AG20443 (cell line): ENCODE measurements at regions not wholly inside any gene's neighbourhood (a gene's known extent, or its start where the extent isn't known, plus 50 kb on each side); places are given as distances from the start of the nearest gene placed in this dataset.

Experiments used
- DNase-seq: peaks from one replicate; pipeline ENCODE4 v3.0.0; 2012; ENCODE audit warnings: low spot score, mixed read lengths

DNA sequence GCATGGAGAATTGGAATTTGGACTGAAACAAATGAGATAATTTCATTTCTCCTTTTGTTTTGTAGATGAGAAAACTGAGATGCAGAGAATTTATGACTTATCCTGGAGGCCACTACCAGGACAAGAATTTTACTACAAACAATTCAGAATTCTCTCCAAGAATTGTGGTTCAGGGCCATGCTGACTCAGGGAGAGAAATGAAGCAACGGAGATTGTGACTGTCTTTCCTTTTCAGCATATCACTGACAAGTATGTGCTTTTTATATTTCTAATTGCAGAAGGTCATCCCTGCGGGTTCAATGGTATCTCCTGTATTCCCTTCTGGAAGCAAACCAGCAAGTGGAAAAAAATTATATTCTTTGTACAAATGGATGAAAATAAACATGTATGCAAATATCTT, 170.8 kb upstream of the MITF start:
- DNase-seq: peak; percentile 7

DNA sequence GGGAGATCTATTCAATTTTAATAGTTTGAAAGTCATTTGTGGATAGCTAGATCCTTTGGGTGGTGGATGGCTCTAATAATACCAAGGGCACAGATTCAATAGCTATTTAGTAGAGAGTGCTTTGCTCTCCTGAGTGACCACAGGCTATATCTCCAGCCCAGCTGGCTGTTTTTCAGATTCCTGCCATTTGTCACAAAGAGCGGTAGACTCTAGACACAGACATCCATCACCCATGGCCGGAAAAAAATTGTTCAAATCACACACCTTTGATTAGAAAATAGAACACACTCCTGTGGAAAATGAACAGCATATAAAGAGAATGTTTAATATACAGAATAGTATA, 171.6 kb upstream of the MITF start:
- DNase-seq: no peak

DNA sequence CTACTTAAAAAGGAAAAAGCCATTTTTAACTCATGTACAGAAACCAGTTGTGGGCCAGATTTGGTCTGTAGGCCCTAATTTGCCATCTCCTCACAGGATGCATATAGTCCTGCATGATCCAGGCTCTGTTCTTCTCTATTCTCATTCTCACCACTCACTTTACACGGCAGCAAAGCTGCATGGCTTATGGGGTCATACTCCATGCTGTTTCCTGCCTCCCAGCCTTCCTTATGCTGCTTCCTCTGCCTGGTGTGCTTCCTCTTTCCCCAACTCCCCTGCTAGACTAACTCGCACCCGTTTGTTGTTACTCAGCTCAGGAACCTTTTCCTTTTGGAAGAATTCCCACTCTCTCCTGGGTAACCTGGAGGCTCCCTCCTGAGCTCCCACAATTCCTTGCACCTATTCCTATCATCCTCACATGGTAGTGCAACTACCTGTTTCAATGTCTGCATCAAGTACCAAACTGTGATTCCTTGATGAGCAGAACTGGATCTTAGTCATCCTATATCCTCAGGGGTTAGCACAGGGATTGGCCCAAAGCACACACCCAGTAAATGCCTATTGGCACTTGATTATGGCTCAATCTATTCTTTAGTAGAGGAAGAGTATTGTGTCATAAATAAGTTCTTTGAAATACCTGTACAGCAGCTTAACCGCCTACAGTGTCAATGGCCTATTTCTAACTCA, 172.1 kb upstream of the MITF start:
- no peak for DNase-seq

DNA sequence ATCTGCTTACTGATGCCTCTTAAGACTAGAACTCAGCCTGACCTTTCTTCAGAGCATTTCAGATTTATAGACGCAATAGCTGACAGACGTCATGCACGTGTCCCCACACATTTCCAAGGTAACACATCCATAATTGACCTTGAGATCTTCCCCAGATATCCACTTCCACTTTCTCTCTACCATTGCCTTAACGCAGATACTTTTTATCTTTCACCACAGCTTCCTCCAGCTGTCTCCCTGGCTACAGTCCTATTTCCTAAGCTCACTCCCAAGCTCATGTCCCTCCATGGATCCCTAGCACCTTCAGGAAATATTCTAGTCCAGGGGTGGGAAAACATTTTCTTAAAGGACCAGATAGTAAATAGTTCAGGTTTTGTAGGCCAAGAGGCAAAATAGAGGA, 173.0 kb upstream of the MITF start:
- DNase-seq: no peak

DNA sequence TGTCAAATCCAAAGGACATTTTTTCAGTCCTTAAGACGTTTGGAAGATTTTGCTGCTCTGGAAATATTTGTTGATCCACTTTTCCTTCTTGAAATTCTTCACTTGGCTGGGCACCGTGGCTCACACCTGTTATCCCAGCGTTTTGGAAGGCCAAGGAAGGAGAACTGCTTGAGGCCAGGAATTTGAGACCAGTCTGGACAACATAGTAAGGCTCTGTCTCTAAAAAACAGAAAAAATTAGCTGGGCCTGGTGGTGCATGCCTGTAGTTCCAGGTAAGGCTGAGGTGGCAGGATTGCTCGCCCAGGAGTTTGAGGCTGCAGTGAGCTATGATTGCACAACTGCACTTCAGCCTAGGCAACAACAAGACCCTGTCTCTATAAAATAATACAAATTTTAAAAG, 173.9 kb upstream of the MITF start:
- DNase-seq: no peak

DNA sequence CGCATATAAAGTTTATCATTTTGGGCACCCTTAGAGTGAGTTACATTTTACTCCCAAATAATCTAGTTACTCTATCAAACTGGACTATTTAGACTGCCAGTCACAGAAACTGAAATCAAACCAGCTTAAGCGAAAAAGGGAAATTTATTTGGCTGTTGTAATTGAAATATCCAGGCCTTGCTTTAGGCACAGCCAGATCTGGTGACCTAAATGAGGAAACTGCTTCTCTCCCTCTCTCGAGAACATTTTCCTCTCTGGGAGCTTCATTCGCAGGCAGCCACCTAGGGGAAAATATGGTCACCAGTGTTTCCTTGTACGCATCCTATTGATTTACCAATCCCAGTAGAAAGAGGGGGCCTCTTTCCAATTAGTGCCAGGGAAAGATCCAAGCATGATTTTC, 175.3 kb upstream of the MITF start:
- no peak for DNase-seq

DNA sequence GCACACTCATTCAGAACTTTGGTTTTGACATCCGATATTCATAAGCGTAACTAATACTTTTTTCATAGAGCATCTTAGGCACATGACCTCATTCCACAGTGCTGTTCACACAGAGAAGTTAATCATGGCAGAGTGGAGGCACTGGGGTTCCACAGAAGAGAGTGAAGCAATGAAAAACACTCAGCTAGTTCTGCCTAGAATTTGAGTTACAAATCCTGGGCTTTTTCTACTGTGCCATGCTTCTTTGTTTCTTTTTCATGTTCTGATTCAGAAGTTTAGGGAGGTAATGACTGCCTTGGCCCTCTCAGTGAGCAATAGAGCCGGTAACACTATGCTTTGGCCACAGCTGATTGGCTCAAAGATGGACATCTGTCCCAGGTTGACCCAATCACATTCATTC, 176.1 kb upstream of the MITF start:
- DNase-seq: no peak

DNA sequence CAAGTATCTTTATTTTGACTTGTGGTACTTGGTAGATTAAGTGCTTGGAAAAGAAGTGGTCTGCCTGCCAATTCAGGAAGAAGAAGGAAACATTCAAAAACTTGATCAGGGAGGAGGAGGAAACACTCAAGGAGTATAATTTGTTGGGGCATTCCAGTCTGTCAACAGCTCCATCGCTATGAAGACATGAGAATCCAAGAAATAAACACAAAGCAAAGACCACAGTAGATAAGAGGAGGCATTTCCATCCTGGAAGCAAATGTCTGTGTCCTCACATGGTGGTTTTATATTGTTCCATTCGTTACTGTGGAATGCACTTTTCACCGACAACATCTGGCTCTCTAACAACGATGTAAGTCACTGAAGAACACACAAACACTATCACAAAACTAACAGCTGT, 176.1 kb upstream of the FRMD4B start:
- DNase-seq: no peak

DNA sequence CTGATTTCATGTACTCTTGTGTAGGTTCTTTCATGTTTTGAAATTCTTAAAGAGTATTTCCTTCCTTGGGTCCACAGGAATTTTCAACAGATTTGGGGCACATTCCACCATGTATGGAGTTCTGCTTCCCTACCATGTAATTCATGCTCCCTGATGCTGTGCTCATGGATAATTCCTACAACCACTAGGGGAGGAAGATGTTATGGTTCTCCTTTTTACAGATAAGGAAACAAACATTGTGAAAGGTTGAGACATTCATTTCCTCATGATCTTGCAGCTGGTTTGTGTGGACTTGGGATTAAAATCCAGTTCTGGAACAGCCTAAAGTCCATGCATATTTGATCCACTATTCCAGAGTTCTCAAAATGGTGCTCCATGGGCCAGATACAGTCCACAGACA, 174.9 kb upstream of the FRMD4B start:
- no peak for DNase-seq

DNA sequence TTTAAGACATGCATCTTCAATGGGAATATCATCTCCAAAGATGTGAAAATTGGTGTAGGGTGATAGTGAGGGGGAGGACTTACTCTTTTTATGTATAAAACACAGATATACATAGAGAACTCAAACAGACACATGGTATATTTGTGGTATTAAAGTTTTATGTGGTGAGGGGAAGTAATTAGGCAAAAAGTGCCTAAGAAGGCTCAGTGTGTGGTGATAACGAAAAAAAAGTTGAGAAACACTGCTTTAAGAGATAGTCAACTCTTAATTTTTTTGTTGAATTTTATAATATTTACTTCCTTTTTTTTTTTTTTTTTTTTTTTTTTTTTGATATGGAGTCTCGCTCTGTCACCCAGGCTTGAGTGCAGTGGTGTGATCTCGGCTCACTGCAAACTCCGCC, 174.2 kb upstream of the FRMD4B start:
- DNase-seq: no peak

DNA sequence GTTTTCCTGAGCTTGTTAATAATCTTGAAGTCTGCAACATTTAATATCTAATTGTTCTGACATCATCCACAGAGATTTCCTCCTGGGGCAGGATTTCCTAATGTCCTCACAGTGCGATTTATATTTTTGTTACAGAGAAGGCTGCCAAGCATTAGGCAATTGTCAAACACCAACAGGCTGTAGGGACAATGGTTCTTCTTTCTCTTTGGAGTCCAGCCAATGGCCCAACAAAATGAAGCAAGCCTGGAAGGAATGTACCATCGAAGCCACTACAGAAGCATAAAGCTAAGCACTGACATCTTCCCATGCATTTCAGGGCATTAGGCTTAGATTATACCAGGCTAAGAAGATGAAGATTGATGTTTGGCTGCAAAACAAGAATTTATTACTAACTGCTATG, 173.0 kb upstream of the FRMD4B start:
- DNase-seq: no peak

DNA sequence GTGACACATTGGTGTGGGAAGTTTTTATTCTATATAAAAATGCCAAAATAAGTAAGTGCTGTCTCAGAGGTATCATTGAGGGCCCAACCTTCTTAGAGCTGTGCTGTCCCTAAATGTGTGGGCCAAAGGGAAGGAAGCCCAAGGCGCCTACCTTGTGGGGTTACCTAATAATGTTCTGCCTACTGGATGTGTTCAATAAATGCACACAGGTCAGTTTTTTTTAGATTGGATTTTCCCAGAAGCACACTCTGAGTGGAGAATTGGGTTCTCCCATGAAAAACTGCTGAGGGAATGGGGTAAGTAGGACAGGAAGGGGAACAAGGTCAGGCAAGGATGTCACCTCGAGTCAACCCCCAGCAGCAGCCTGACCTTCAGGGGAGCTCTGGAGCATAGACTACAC, 168.7 kb upstream of the FRMD4B start:
- DNase-seq: no peak

DNA sequence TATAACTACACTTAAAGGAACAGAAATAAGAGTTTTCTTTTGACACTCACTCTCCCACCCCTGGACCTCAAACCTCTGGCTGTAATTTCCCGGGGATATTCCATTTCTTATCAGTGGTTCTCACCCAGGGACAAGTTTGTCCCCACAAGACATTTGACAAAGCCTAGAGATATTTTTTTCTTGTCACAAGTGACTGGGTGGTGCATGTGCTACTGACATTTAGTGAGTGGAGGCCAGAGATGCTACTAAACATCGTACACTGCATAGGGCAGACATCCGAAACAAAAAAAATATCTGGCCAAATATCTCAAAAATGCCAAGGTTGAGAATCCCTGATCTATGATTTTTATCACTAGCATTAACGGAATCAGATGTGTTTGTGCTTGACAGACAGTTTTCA, 168.0 kb upstream of the FRMD4B start:
- DNase-seq: no peak

DNA sequence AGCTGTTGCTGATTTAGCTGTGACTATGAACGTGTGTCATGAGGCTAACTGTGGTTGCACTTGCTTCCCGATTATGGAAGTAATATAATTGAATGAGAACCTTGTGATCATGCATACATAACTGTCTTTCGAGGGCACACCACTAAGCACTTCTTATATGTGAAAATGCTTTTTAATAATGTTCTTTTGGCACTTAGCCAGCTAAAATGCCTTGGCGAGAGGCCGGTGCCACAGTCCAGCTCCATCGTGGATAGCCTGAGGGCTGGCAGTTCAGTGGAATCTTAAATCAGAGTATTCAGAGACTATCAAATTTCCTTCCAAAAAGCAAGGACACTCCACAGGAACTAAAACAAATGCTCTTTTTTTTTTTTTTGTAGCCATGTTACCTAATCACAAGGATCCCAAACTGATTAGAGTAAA, 161.6 kb upstream of the FRMD4B start:
- DNase-seq: no peak

DNA sequence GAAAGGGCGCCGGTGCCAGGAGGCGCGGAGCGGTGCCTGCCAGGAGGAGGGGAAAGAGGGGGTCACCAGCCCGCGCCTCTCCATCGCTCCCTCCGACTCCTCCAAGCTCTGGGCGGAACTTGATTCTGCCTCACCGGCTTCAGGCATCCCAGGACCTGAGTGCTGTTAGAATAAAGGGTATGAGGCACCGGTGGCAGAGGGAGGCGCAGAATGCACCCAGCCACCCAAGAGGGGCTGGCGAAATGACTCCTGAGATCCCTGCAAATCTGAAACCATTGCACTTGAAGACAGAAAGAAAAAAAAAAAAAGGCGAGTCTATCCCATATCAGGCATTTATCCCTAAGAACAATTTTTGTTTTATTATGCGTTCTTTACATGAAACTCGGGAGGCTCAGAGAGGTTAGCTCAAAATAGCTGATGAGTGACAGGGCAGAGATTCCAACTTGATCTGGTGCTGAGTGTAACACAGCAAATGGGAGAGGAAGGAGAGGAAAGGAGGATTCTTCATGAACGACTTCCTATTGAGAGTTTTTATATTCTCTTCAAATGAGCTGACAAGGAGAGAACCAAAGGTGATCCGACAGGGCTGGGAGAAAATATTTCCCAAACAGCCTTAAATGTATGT, 157.0 kb upstream of the FRMD4B start:
- DNase-seq: no peak

DNA sequence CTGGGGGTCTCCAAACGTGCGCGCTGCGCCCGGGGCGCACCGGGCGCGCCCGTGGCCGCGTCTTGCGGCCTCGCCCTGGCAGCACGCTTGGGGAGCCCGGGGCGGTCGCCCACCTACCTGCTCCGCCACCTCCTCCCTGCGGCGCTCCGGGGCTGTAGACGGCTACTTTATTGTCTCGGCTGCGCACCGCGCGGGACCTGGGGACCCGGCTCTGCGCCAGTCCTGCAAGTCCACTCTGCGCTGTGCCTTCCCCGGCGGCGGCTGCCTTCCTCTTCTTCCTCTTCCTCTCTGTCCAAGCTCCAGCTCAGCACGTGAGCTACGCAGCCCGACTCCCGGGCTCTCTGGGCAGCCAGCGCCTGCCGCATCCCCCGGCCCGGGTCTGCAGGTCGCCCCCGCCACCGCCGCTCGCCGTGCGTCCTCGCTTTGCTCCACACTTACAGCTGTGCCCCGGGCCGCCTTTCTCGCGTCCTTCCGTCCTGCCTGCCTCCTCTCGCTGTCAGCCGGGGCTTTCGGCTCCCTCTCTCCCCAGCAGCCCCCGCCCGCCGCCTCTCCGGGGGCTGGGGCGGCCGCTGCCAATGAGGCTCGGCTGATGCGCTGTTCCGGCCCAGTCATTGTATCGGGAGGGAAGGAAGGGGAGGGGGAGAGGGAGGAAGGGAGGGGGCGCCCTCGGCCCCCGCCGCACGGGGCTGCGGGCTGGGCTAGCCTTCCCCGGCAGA, 156.4 kb upstream of the FRMD4B start:
- no peak for DNase-seq

DNA sequence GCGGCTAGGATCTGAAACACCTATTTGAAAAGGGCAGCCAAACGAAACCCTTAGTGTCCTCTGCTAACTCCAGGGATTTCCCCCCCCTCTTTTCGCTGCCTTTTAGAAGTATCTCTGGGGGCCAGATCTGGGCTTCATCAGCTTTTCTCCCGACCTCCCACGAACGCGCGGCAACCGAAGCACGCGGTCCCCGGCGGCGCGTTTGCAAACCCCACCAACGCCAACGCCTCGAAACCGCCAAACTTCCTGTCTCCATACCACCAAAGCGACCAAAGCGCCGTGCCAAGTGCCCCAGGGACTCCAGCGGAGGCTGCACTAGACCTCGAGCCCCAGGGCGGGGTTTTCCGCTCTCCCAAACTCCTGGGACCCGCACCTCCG, 155.8 kb upstream of the FRMD4B start:
- no peak for DNase-seq

DNA sequence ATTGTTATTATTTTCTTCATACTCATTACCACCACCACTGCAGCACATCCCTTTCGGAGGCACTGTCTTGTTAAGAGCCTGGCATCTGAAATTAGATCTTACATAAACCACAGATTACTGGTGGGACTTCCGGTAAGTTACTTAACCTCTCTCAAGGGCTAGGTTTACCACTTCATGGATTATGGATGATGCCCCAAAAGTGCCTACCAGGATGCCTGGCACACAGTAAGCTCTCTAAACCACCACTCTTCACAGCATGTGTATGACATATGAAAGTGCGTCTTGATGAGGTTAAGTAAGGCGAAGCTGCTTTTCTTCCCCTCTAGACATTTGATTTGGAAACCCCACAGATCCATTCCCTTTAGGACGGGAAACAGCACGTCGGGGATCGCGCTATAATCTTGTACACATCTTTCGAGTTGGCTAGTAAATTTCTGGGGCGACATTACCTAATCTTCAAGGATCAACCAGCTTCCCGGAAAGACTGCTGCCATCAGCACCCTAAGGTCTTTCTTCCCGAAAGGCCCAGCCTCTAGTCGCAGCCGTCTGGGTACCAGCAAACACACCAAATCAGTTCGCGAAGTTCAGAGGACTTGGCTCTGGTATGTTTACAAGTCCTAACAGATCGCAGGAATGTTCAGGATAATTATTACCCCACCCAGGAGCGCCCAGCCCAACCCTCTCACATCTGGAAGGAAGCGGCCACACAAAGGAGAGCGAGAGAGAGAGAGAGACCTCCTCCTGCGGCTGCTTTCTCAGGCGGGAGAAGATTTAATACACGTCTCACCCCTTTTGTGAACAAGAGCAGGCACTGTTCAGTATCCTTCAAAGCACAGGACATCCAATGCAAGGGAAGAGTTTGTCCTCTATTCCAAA, 155.1 kb upstream of the FRMD4B start:
- DNase-seq: no peak

DNA sequence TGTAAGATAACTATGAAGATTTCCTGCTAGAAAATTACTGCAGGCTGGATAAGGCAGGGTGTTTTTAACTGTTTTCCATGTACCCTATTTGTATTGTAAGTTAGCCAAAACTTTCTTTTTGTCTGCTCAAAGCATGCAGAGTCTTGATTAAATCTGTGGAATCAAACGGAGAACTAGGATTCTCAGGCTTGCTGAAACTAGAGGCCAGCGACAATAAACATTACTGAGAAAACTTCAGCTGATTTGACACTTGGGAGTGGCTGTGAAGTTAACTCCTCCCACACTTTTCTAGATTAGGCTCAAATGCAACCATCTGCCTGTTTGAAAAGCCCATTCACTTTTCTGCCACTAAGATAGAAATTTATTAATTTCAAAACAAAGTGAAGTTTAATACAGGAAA, 153.2 kb upstream of the FRMD4B start:
- no peak for DNase-seq

DNA sequence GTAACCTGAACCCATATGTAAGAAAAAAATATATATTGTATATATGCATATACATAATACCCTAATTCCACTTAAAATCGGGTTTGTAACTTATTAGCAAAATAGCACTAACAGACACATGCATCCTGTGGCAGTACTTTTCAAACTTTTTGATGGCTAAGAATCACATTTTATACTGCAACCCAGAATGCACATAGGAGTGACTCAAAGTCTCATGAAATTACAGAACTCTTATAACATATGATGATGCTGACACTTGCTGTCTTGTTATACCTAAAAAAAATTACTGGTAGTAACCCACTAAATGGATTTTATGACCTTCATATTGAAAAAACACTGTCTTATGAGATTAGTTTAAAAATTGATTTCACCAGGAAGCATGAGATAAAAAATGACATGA, 152.4 kb upstream of the FRMD4B start:
- DNase-seq: no peak

DNA sequence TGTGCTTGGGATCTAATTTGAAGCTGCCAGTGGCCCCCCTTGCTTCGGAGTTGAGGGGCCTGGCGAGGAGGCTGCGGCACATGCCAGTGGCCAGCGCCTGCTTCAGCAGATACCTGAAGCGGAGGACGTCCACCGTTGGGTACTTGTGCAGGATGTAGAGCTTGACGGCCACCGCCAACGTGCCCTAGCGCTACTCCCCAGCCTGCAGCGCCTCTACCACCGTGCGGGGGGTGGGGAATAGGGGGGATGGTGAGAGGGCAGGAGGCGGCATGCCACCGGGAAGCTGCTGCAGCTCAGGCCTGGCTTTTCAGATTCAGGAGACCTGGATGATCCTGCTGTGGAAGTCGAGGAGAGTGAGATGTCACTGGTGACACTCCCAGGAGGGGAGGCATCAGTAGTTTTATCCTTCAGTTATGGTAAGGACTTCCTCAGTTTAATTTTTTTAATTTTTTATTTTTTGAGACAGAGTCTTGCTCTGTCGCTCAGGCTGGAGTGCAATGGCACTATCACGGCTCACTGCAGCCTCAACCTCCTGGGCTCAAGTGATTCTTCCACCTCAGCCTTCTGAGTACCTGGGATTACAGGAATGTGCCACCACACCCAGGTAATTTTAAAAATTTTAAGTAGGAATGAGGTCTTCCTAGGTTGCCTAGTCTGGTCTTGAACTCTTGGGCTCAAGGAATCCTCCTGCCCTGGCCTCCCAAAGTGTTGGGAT, 150.6 kb upstream of the FRMD4B start:
- DNase-seq: no peak

DNA sequence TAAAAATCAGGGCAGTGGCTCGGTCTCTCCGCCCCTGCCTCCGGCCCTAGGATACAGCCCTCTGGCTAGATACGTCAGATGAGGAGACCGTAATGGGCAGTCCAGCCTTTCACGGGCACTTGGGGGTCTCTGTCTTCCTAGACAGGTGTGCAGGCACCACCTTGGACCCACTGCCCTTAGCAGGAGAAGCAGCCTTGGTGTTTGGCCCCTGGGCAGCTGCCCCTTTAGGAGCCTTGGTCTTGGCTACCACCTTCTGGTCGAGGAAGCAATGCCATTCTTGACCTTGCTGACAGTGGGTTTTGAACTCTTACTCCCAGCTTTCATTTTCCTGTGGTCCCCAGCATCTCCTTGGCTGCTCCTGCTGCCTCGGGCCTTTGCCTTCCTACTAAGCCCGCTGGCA, 149.7 kb upstream of the FRMD4B start:
- no peak for DNase-seq
